ENCODE measurements at regions not wholly inside any gene's neighbourhood (a gene's known extent, or its start where the extent isn't known, plus 50 kb on each side); places are given as distances from the start of the nearest gene placed in this dataset.
"Not testable (repeated sequence)": the region's sequence is repeated elsewhere in the genome, so short reads cannot be mapped to it uniquely, and the experiment has no call there.

DNA sequence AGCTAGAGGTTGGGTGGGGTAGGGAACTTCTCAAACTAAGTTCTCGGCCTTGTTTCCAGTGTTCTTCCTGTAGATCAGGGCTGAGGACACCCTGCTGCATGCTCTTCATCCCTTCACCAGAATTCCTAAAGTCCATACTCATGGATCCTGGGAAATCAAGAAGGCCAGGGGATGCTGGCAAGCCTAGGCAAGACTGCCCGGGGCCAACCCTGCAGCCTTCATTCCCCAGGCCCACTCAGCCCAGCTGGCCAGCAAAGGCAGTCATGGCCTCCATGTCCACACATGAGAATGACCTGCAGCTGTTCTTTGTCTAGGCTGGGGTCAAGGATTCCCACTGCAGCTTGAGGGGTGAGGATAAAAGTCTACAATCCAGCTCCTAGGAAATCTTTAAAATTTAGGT, 109.3 kb upstream of the ETV6 start:
- Histone ChIP-seq H3K27ac (ENCODE audit: low read length) (no peak overlapping the region), H3K27me3 (ENCODE audit: low read depth, low read length) (no peaks in the 10 kb centered on the region)

GRCh38 chr12:11540615-11541310, 108.7 kb upstream of the ETV6 start:
- H3K27me3 ChIP-seq (ENCODE audit: low read depth, low read length), result no peaks in the 10 kb centered on the region
- peaks cover 0 to 21% of the 10 kb centered on the region in 2 donors for H3K4me1 ChIP-seq (ENCODE audit: control insufficient read depth in 1 of 2, insufficient read depth in 2 of 2, low read length in 2 of 2)
- H3K36me3 ChIP-seq (ENCODE audit: control insufficient read depth in 1 of 2, insufficient read depth in 2 of 2, low read length in 2 of 2), result no peaks in the 10 kb centered on the region
- H3K9me3 ChIP-seq (ENCODE audit: control insufficient read depth in 1 of 2, low read length in 2 of 2), result no peaks in the 10 kb centered on the region
- no peak overlapping the region for H3K4me3 ChIP-seq (ENCODE audit: low read depth in 1 of 2, low read length in 2 of 2)
- no peak overlapping the region for H3K27ac ChIP-seq (ENCODE audit: low read length)

More for the DNA sequence above, 109.3 kb upstream of the ETV6 start:
- no peaks in the 10 kb centered on the region for H3K36me3 ChIP-seq (ENCODE audit: control insufficient read depth in 1 of 2, insufficient read depth in 2 of 2, low read length in 2 of 2)
- H3K4me3 ChIP-seq (ENCODE audit: low read depth in 1 of 2, low read length in 2 of 2), result no peak overlapping the region
- H3K9me3 ChIP-seq (ENCODE audit: control insufficient read depth in 1 of 2, low read length in 2 of 2), result no peaks in the 10 kb centered on the region
- peaks cover 0 to 15% of the 10 kb centered on the region in 2 donors for H3K4me1 ChIP-seq (ENCODE audit: control insufficient read depth in 1 of 2, insufficient read depth in 2 of 2, low read length in 2 of 2)

DNA sequence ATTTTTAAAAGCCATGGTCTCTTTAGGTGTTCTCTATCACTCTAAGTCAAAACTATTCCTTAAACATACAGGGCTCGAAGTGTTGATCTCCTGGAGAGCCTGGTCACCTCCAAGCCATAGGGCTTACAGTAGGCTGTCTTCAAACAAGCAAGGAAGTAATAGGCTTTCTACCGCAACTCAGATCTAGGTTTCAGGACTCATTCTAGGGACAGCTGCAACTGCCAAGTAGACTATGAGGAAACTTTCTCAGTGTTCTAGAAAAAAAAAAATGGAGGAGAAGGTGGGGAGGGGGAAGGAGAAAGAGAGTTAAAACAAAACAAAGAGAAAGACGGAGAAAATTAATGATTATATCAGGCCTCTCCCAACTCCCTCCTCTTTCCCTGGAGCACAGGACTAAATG, 106.9 kb upstream of the ETV6 start:
- Histone ChIP-seq H3K4me3 (ENCODE audit: low read depth in 1 of 2, low read length in 2 of 2) (no peak overlapping the region), H3K27ac (ENCODE audit: low read length) (no peak overlapping the region), H3K4me1 (ENCODE audit: control insufficient read depth in 1 of 2, insufficient read depth in 2 of 2, low read length in 2 of 2) (peaks cover 0 to 30% of the 10 kb centered on the region in 2 donors), H3K9me3 (ENCODE audit: control insufficient read depth in 1 of 2, low read length in 2 of 2) (no peaks in the 10 kb centered on the region), H3K36me3 (ENCODE audit: control insufficient read depth in 1 of 2, insufficient read depth in 2 of 2, low read length in 2 of 2) (no peaks in the 10 kb centered on the region), H3K27me3 (ENCODE audit: low read depth, low read length) (no peaks in the 10 kb centered on the region)

DNA sequence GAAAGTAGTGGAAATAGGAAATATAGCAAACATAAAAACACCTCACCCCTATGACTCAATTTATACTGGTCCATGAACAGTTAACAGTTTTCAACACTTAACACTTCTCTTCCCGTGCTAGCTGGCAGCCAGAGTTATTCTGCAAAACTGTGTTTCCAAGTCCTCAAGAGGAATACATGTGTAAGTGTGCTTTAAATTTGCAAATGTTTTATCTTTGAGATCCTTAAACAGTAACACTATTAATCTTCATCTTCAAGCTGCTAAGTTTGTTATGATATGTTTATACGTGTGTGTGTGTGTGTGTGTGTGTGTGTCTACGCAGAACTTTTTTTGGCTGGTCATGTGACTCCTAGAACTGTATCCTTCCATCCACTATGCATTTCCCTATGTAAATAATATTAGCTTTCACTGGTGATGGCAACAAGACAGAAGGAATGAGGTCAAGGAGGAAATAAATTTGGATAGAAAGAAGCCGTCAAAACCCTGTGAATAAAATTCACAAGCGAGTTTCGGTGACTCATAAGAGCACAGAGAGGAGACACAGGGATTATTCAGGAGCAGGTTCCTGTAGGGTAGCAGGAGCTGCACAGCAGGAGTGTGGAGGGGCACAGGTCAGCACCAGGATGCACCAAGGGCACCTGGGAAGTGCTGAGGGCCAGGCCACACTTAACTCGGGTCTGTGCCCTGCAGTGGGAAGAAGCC, 105.9 kb upstream of the ETV6 start:
- Histone ChIP-seq H3K9me3 (ENCODE audit: control insufficient read depth in 1 of 2, low read length in 2 of 2) (no peaks in the 10 kb centered on the region), H3K36me3 (ENCODE audit: control insufficient read depth in 1 of 2, insufficient read depth in 2 of 2, low read length in 2 of 2) (no peaks in the 10 kb centered on the region), H3K27ac (ENCODE audit: low read length) (no peak overlapping the region), H3K4me3 (ENCODE audit: low read depth in 1 of 2, low read length in 2 of 2) (no peak overlapping the region), H3K4me1 (ENCODE audit: control insufficient read depth in 1 of 2, insufficient read depth in 2 of 2, low read length in 2 of 2) (peaks cover 0 to 30% of the 10 kb centered on the region in 2 donors), H3K27me3 (ENCODE audit: low read depth, low read length) (no peaks in the 10 kb centered on the region)

GRCh38 chr12:11545484-11546330, 103.8 kb upstream of the ETV6 start:
- H3K4me1 ChIP-seq (ENCODE audit: control insufficient read depth in 1 of 2, insufficient read depth in 2 of 2, low read length in 2 of 2), result peaks cover 0 to 30% of the 10 kb centered on the region in 2 donors
- H3K27ac ChIP-seq (ENCODE audit: low read length), result no peak overlapping the region
- no peak overlapping the region for H3K4me3 ChIP-seq (ENCODE audit: low read depth in 1 of 2, low read length in 2 of 2)
- H3K27me3 ChIP-seq (ENCODE audit: low read depth, low read length), result no peaks in the 10 kb centered on the region
- no peaks in the 10 kb centered on the region for H3K36me3 ChIP-seq (ENCODE audit: control insufficient read depth in 1 of 2, insufficient read depth in 2 of 2, low read length in 2 of 2)
- no peaks in the 10 kb centered on the region for H3K9me3 ChIP-seq (ENCODE audit: control insufficient read depth in 1 of 2, low read length in 2 of 2)

DNA sequence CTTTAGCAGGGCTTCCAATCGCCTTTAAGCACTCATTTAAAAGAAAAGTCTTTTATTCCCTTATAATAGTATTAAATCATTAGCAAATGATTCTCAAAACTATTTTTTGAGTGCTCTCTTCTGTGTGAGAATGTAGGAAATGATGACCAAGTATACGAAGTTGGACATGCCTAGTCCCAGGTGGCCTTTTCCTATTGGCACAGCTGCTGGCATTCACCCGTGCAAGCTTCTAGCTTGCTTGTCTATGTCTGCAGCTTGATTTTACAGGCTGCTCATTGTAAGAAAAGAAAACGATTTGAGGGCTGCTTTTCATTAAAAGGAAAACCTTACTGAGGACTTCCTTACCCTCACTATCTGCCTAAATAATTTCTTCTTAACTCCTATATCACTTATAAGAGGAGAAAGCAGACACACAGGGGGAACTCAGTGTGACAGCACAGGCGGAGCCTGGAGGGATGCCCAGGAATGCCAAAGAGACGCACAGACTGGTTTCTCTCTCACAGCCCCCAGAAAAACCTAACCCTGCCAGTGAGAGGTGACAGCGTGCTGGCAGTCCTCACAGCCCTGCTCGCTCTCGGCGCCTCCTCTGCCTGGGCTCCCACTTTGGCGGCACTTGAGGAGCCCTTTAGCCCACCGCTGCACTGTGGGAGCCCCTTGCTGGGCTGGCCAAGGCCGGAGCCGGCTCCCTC, 102.7 kb upstream of the ETV6 start:
- H3K9me3 ChIP-seq (ENCODE audit: control insufficient read depth in 1 of 2, low read length in 2 of 2); H3K36me3 ChIP-seq (ENCODE audit: control insufficient read depth in 1 of 2, insufficient read depth in 2 of 2, low read length in 2 of 2); H3K27ac ChIP-seq (ENCODE audit: low read length); H3K27me3 ChIP-seq (ENCODE audit: low read depth, low read length): not testable (repeated sequence)
- peak overlapping the region in 1 of 2 donors; percentile 58 for H3K4me3 ChIP-seq (ENCODE audit: low read depth in 1 of 2, low read length in 2 of 2)
- H3K4me1 ChIP-seq (ENCODE audit: control insufficient read depth in 1 of 2, insufficient read depth in 2 of 2, low read length in 2 of 2), result peaks cover 0 to 30% of the 10 kb centered on the region in 2 donors

DNA sequence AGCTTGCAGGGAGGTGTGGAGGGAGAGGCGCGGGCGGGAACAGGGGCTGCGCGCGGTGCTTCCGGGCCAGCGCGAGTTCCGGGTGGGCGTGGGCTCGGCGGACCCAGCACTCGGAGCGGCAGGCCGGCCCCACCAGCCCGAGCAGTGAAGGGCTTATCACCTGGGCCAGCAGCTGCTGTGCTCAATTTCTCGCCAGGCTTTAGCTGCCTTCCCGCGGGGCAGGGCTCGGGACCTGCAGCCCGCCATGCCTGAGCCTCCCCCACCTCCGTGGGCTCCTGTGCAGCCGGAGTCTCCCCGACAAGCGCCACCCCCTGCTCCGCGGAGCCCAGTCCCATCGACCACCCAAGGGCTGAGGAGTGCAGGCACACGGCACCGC, 102.2 kb upstream of the ETV6 start:
- not testable (repeated sequence) for H3K27me3 ChIP-seq (ENCODE audit: low read depth, low read length); H3K27ac ChIP-seq (ENCODE audit: low read length); H3K9me3 ChIP-seq (ENCODE audit: control insufficient read depth in 1 of 2, low read length in 2 of 2); H3K36me3 ChIP-seq (ENCODE audit: control insufficient read depth in 1 of 2, insufficient read depth in 2 of 2, low read length in 2 of 2)
- peaks cover 0 to 30% of the 10 kb centered on the region in 2 donors for H3K4me1 ChIP-seq (ENCODE audit: control insufficient read depth in 1 of 2, insufficient read depth in 2 of 2, low read length in 2 of 2)
- peak overlapping the region in 1 of 2 donors; percentile 58 for H3K4me3 ChIP-seq (ENCODE audit: low read depth in 1 of 2, low read length in 2 of 2)

- H3K27me3 ChIP-seq (ENCODE audit: low read depth, low read length), result no peaks in the 10 kb centered on the region
- no peaks in the 10 kb centered on the region for H3K9me3 ChIP-seq (ENCODE audit: control insufficient read depth in 1 of 2, low read length in 2 of 2)
- H3K27ac ChIP-seq (ENCODE audit: low read length), result no peak overlapping the region
- H3K36me3 ChIP-seq (ENCODE audit: control insufficient read depth in 1 of 2, insufficient read depth in 2 of 2, low read length in 2 of 2), result no peaks in the 10 kb centered on the region
- H3K4me3 ChIP-seq (ENCODE audit: low read depth in 1 of 2, low read length in 2 of 2), result no peak overlapping the region
- peaks cover 0 to 22% of the 10 kb centered on the region in 2 donors for H3K4me1 ChIP-seq (ENCODE audit: control insufficient read depth in 1 of 2, insufficient read depth in 2 of 2, low read length in 2 of 2)
Observed at GRCh38 chr12:11549119-11549518, 100.4 kb upstream of the ETV6 start.

- Histone ChIP-seq H3K27me3 (ENCODE audit: low read depth, low read length) (no peaks in the 10 kb centered on the region), H3K36me3 (ENCODE audit: control insufficient read depth in 1 of 2, insufficient read depth in 2 of 2, low read length in 2 of 2) (no peaks in the 10 kb centered on the region), H3K4me1 (ENCODE audit: control insufficient read depth in 1 of 2, insufficient read depth in 2 of 2, low read length in 2 of 2) (peaks cover 0 to 13% of the 10 kb centered on the region in 2 donors), H3K4me3 (ENCODE audit: low read depth in 1 of 2, low read length in 2 of 2) (no peak overlapping the region), H3K9me3 (ENCODE audit: control insufficient read depth in 1 of 2, low read length in 2 of 2) (no peaks in the 10 kb centered on the region), H3K27ac (ENCODE audit: low read length) (no peak overlapping the region)
Observed at GRCh38 chr12:11553871-11554533, 95.5 kb upstream of the ETV6 start.

DNA sequence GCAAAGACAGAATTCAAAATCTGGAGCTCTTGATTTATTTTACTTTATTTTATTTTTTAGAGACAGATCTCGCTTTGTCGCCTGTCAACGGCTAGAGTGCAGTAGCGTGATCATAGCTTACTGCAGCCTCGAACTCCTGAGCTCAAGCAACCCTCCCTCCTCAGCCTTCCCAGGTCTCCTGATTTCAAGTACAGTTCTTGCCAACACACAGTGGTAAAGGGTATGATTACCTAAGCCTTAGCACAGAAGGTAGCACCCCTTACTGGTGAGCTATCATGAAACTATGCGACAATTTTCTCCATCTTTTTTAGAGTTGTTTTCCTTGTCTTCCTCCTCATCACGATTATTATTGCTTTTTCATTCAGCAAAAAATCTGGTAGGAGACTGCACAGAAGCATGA, 94.3 kb upstream of the ETV6 start:
- Histone ChIP-seq H3K4me3 (ENCODE audit: low read depth in 1 of 2, low read length in 2 of 2) (peak overlapping the region; percentile 28 to 60), H3K36me3 (ENCODE audit: control insufficient read depth in 1 of 2, insufficient read depth in 2 of 2, low read length in 2 of 2) (no peaks in the 10 kb centered on the region), H3K4me1 (ENCODE audit: control insufficient read depth in 1 of 2, insufficient read depth in 2 of 2, low read length in 2 of 2) (peaks cover 0 to 13% of the 10 kb centered on the region in 2 donors), H3K9me3 (ENCODE audit: control insufficient read depth in 1 of 2, low read length in 2 of 2) (no peaks in the 10 kb centered on the region), H3K27me3 (ENCODE audit: low read depth, low read length) (no peaks in the 10 kb centered on the region), H3K27ac (ENCODE audit: low read length) (no peak overlapping the region)
